DLD1 (cell line): ENCODE measurements at regions not wholly inside any gene's neighbourhood (a gene's known extent, or its start where the extent isn't known, plus 50 kb on each side); places are given as distances from the start of the nearest gene placed in this dataset.
"Not testable (repeated sequence)": the region's sequence is repeated elsewhere in the genome, so short reads cannot be mapped to it uniquely, and the experiment has no call there.

Experiments
- in situ Hi-C: cut with HindIII; loops from 2 replicates; pipeline ENCODE4 v1.10.0; 2017; ENCODE audit warnings: low sequenced_read_pairs

DNA sequence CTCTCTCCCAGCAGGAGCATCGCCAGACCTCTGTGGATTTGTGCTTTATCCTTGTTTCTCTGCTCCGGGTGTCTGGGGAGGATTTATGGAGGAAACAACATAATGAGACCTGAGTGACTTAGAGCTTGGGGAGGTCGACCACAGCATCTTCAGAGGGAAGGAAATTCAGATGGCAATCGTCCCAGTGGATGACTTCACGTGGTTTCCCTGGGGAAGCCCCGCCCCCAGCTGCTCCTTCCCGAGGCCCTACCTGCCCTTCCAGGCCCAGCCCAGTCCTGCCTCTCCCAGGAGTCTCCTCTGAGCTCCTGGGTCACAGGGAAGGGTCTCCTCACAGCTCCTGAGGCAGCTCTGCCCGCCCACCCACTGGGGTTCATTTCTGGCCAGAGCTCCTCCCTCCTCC is 430.3 kb upstream of the SULF2 start:
- in situ Hi-C loops = no loop called here

DNA sequence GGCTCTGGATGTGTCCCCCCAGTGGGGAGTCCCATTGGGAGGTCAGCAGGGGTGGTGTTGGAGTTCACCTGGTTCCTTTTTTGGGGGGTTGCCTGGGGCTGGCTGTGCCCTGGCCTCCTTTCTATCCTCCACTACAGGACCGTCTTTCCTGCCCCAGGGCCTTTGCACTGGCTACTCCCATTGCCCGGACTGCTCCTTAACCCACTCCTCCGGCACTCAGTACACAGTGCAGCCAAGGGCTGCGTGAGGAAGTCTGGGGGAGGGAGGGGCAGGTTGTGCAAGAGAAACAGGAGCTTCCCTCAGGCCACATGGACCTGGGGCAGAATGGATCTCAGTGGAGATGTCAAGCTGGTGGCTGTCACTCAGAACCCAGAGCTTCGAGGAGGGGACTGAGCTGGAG is 429.3 kb upstream of the SULF2 start:
- in situ Hi-C loops = no loop called here

DNA sequence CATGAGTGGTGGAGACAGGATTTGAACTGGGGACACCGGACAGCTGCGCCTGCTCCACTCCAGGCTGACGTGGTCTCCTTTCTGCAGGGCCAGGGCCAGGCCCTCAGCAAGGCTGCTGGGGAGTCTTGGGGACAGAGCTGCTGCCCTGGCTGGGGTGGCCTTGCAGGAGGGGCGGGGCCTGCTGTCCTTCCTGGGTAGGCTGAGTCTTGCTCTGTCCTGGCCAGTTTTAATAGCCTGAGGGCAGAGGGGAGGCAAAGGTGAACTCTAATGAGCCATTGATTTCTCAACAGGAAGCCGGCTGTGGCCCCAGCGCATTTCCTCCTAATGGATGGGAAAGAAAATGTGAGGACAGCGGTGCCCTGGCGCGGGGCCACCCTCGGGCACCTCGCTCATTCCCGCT is 428.4 kb upstream of the SULF2 start:
- in situ Hi-C loops = not testable (repeated sequence)

- in situ Hi-C loops = no loop called here
Measured at GRCh38 chr20:48212806-48213509, 427.7 kb upstream of the SULF2 start.

DNA sequence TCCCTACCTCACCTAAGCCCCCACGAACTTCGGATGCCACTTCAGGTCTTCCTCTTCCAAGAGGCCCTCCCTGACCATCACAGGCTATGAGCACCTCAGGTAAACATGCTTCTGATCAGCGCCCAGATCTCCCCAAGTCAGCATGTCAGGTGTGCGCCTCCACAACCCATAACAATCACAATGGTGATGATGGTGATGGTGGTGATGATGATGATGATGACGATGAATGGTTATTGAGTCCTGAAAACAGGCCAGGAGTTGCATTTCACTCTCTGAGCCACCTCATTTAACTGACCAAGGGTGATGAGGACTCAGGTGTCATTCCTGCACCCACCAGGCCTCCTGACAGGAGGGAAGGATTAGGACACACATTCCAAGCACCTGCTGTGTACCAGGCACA is 426.6 kb upstream of the SULF2 start:
- in situ Hi-C loops = no loop called here

GRCh38 chr20:48211238-48211637 is 426.0 kb upstream of the SULF2 start:
- in situ Hi-C loops = no loop called here

DNA sequence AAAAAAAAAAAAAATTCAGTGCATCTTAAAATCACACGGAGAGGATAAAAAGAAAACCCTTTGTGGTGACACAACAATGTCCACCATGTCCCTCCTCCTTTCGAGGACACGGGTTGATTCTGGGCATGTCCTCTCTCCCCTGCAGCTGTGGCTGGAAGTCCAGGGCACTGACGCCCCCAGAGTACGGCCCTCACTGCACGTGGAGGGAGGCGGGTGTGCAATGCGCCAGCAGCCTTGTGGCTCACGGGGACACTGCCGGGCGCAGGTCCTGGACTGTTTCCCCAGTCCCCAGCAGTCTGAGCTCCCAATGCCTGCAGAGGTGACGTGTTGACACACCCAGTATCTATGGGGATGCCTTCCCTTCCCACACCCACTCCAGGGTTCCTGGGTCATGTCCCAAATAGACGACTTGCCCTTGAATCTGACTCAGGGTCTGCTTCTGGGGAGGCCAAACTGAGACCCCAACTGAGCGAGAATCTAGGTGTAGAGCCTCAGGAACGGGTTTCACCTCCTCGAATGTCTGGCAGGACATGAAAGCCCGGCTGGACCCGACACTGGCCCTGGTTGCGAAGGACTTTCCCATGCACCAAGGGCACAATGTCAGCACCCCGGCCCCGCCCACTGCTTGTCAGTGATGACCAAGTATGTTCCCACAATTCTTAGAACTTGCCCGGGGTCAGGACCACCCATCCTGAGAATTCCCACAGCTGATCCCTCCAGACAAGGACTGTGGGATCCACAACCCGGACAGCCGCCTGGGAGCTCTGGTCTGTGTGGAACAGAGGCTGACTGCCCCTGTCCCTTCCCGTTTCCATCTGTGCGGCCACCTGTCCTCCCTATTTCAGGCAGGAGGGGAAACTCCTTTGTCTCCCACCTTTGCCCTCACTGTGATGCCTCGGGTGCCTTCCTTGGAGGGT is 425.1 kb upstream of the SULF2 start:
- in situ Hi-C loops = no loop called here

DNA sequence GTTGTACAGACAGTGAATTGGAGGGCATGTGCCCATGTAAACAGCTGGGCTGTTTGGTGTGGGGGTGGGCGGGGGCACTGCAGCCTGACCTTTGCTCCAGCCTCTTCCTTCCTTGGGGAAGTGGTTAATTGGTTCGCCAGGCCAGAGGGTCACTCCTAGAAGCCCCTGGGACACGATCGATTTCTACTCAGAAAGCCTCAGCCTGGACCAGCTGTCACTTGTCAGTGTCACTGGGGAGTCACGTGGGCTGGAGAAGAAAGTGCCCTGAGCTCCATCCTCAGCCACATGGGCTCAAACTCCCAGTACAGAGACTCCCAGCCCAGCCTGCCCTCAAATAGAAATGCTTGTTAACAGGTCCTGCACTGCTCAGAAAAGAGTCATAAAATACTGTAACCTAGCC is 423.8 kb upstream of the SULF2 start:
- in situ Hi-C loops = no loop called here

GRCh38 chr20:48208176-48208575 is 422.9 kb upstream of the SULF2 start:
- in situ Hi-C loops = no loop called here

DNA sequence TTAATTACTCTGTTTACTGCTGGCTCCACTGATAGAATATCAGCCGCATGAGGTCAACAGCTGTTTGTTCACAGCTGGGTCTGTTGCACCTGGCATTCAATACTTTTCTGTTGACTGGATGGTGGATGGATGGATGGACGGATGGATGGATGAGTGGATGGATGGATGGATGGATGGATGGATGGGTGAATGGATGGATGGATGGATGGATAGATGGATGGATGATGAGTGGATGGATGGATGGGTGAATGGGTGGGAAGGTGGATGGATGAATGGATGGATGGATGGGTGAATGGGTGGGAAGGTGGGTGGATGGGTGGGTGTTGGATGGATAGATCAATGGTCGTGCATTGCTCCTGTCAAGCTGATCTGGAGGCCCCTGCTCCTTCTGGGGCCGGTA is 422.2 kb upstream of the SULF2 start:
- in situ Hi-C loops = no loop called here

DNA sequence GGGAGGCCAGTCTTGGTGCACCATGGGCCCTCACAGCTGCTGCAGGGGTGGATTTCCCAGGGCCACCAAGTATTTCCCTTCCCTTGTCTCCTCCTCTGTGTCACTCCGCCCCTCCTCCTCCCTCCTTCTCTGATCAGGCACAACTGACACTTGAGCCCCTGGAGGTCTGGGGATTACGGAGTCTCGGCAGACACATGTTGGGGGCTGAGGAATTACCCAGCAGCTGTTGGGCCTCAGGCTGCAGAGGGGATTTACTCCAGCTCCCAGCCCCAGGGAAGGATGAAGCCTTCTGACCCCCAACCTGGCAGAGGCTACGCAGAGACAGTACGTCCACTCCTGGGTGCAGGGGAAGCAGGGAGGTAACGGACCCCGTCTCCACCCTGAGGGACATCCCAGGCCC is 420.5 kb upstream of the SULF2 start:
- in situ Hi-C loops = no loop called here

DNA sequence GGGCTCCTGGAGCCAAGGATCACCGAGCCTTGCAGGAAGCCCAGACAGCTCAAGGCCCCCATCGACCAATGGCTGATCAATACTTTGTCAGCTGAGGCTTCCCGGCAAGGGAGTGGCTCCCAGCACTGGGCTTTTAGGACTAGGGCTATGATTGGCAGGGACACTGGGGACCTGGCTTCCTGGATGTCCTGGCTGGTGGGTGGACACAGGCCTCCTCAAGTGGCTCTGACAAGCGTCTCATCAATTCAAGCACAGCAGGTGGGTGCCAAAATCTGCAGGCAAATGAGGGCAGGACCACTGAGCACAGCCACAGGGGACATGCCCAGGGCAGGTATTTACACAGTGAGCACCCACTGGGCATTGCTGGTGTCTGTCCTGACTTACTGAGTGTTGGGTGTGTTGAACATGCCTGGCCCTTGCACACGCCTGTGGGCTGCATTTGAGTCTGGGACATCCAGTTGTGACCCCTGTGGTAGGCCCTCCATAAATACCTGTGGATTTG is 420.1 kb upstream of the SULF2 start:
- in situ Hi-C loops = no loop called here

DNA sequence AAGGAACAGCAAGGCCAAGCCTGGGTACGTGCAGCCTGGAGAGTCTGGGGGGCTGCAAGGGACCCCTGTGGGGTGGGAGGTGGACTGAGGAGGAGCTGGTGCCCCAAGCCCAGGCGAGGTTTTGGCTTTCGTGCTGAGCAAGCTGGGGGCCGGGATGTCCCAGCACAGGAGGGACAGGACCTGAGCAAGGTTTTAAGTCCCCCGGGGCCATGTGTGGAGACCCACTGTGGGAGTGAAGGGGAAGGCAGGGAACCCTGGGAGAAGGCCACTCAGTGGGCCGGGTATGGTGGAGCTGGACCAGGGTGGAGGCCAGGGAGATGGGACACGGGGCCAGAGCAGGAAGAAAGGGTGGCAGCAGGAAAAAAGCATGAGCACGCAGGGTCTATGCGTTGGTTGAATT is 419.2 kb upstream of the SULF2 start:
- in situ Hi-C loops = no loop called here

DNA sequence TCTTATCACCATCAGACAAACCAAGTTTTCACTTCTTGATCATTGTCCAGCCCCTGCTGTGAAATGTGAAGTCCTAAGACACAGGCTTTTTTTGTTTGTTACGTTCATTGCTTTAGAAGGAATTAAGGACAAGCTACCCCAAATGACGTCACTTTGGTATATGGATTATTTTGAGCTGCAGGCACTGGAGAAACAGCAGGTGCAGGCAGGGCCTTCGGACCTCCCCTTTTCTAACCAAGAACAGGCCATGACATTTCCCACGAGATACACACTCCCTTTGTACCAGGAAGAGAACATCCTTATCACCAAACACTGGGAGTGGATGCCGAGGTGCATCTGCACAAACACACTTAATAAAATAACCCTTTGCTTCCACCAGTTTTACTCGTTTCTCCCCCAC is 418.0 kb upstream of the SULF2 start:
- in situ Hi-C loops = no loop called here

DNA sequence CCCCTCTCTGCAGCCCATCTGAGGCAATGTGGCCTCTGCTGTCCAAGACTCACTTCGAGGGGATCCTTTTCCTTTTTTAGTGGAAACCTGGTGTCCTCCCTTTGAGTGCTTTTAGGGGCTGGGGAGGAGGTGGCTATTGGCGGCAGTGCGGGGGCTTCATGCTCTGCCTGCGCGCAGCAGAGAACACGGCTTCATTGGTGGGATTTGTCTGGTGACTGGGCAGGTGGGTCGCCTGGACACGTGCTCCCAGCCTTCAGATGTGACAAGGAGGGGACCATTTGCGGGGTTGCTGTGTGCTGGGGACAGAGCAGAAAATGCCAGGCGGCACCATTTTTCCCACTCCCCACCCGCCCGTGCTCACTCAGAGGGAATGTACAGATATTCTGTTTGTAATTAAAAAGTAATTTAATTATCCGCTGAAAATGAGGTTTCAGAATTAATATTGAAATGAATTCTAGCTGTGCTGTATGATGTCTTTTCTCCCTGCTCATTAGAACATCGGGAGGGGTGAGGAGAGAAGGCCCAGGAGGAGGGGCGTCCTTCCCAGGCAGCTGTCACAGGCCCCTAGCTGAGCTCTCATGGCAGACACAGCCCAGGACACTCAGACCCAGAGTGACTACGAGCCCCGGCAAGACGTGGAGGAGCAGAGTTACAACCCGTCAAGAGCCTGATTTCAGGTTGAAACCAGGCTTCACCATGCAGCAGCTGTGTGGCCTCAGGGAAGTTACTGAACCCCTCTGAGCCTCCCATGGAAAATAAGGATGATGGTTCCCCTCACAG is 417.2 kb upstream of the SULF2 start:
- in situ Hi-C loops = no loop called here

DNA sequence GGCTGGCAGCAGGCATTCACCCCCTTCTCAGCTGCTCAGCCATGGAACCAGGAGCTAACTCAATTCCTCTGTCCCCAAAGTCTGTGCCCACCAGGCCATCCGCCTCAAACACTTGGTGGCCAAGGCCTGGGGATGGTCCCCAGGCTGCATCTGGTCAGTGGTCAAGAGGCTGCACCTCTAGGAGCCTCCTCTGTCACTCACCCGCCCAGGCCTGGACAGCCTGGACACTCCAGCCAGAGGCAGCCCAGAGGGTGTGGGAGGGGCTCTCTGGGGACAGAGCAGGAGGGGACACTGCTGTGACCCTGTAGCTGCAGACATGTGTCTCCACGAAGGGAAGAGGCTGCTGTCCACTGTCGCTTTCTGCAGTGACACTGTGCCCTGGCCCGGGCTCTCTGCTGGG is 416.6 kb upstream of the SULF2 start:
- in situ Hi-C loops = no loop called here

- in situ Hi-C loops = no loop called here
Measured at GRCh38 chr20:48201188-48201587, 415.9 kb upstream of the SULF2 start.

DNA sequence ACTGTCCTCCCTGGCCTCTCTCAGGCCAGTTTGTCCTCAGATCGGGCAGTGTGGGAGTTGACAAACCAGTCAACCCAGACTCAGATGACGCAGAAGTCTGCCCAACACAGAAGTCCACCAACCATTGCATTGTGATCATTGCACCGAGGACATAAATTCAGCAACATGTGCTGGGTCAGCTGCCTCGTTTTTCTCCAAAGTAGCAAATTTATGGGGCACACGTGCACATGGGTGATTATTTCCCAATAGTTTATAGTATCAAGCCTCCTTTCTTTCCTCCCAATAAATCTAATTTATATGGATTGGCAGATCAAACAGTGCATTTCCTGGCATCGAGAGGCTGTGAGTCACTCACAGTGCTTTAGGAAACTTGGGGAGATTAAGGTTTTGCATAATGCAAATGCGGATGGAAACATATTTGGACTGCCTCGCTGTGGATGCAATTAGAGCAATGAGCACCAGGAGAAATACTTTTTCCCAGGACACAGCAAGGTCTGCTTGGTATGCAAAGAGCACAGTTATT is 413.7 kb upstream of the SULF2 start:
- in situ Hi-C loops = no loop called here

GRCh38 chr20:48197066-48197465 is 411.8 kb upstream of the SULF2 start:
- in situ Hi-C loops = no loop called here

GRCh38 chr20:48196486-48196885 is 411.2 kb upstream of the SULF2 start:
- in situ Hi-C loops = no loop called here

DNA sequence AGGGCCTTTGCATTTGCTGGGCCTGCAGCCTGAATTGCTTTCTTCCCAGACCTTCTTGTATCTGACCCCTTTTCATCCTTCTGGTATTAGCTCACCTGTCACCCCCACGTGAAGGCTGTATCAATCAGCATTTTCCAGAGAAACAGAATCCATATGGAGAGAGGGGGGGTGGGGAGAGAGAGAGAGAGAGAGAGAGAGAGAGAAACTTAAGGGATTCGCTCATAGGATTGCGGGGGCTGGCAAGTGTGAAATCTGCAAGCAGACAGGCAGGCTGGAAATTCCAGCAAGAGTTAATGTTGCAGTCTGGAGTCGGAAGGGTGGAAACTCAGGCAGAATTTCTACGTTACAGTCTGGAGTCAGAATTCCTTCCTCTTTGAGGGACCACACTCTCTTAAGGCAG is 410.7 kb upstream of the SULF2 start:
- in situ Hi-C loops = no loop called here
